ENCODE measurements at regions not wholly inside any gene's neighbourhood (a gene's known extent, or its start where the extent isn't known, plus 50 kb on each side); places are given as distances from the start of the nearest gene placed in this dataset.
"Not testable (repeated sequence)": the region's sequence is repeated elsewhere in the genome, so short reads cannot be mapped to it uniquely, and the experiment has no call there.

DNA sequence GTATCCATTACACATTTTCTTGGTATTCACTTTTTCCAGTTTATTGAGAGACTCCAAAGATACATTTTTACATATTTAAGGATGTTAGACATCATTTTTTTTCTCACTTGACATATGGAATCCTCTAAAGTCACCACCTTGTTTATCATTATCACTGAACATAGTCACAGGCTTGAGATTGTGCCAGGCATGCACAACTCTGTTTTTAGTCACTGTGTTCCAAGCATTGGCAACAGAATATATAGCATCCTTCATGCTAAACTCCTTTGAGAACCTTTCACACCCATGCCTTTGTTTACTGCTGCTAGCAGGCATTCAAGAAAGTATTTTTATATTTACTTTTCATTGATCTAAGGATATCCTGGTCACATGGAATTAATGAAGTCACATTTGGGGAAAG, 668.6 kb upstream of the ARRDC3 start:
- H3K27ac Mint-ChIP-seq: no peak overlapping the region
- DNase-seq: no peak
- no peaks in the 10 kb centered on the region for H3K27me3 Mint-ChIP-seq
- no peaks in the 10 kb centered on the region for H3K9me3 Mint-ChIP-seq
- no peaks in the 10 kb centered on the region for H3K36me3 Mint-ChIP-seq (ENCODE audit: low read depth)
- H3K4me1 Mint-ChIP-seq: no peaks in the 10 kb centered on the region
- CTCF ChIA-PET: no interaction called here
- POLR2A ChIA-PET: no interaction called here
- no peak overlapping the region for H3K4me3 Mint-ChIP-seq

DNA sequence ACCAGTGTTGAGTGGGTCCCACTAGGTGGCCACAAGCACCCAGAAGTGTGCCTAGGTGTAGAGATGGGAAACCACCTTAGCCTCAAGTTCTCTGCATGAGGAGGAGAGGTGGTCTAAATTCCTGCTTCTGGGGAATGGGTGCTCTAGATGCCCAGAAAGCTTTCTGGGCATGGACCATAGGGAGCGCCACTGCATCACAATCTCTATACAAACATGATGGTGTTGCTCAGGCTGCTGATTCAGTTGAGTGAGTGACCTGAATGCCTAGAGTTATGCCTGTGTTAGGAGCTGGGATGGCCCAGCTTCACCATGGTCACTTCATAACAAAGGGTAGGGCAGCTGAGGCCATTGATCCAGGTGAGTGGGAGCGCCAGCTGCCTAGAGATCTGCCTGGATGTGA, 667.9 kb upstream of the ARRDC3 start:
- CTCF ChIA-PET: no interaction called here
- POLR2A ChIA-PET: no interaction called here
- Mint-ChIP-seq H3K27ac (no peak overlapping the region), H3K9me3 (no peaks in the 10 kb centered on the region), H3K4me1 (no peaks in the 10 kb centered on the region), H3K27me3 (no peaks in the 10 kb centered on the region), H3K36me3 (ENCODE audit: low read depth) (no peaks in the 10 kb centered on the region), H3K4me3 (no peak overlapping the region)
- DNase-seq: no peak

DNA sequence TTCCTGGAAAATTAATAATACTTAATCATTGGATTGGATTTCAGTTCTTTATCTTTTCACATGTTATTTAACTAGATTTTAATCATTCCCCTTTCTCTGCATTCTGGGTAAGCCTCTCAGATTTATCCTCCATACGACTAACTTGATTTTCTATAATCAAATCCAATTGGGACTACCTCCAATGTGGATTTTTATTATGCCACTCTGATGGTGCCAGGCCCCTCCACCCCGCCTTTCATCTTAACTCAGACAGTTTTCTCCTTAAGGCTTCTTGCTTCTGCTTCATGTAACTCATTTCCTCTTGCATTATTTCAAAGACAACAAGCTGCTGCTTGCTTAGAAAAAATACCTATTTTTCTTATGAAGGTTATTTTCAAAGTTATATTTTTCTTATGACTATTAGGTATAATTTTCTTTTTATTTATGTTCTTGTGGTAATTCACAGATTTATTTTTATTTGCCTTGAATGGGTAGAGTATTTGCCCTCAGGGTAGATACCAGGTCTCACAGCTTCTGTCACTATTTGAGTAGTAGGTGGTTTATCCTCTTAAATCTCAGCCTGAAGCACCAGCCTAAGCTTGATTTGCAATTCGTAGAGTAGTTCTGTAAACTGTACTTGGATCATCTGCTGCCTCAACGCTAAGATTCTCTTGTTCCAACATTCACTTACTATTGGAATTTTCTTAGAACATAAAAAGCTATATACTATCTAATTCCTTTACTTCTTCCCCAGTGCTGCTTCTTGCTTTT, 659.0 kb upstream of the ARRDC3 start:
- no peak for DNase-seq
- Mint-ChIP-seq H3K9me3 (no peaks in the 10 kb centered on the region), H3K4me1 (no peaks in the 10 kb centered on the region), H3K36me3 (ENCODE audit: low read depth) (no peaks in the 10 kb centered on the region), H3K27me3 (no peaks in the 10 kb centered on the region), H3K4me3 (no peak overlapping the region), H3K27ac (no peak overlapping the region)
- ChIA-PET POLR2A (no interaction called here), CTCF (no interaction called here)

DNA sequence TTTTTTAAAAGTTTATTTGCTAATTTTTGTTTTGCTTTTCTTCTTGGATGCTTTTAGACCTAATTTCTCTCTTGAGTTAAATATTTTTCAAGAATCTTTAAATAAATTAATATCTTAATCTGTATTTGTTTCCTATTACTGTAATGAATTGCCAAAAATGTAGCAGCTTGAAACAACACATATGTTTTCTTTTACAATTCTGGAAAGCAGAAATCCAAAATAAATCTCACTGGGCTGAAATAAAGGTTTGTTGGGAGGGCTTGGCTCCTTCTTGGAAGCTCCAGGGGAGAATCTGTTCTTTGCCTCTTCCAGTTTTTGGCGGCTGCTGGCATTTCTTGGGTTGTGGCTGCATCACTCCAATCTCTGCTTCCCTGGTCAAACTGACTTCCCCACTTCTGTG, 658.1 kb upstream of the ARRDC3 start:
- ChIA-PET POLR2A (no interaction called here), CTCF (no interaction called here)
- Mint-ChIP-seq H3K4me1 (no peaks in the 10 kb centered on the region), H3K9me3 (no peaks in the 10 kb centered on the region), H3K36me3 (ENCODE audit: low read depth) (no peaks in the 10 kb centered on the region), H3K4me3 (no peak overlapping the region), H3K27ac (no peak overlapping the region), H3K27me3 (no peaks in the 10 kb centered on the region)
- no peak for DNase-seq

DNA sequence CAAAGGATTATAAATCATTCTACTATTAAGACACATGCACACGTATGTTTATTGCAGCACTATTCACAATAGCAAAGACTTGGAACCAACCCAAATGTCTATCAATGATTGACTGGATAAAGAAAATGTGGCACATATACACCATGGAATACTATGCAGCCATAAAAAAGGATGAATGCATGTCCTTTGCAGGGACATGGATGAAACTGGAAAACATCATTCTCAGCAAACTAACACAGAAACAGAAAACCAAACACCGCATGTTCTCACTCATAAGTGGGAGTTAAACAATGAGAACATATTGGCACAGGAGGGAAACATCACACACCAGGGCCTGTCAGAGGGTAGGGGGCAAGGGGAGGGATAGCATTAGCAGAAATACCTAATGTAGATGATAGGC, 646.7 kb upstream of the ARRDC3 start:
- POLR2A ChIA-PET, CTCF ChIA-PET: not testable (repeated sequence)

DNA sequence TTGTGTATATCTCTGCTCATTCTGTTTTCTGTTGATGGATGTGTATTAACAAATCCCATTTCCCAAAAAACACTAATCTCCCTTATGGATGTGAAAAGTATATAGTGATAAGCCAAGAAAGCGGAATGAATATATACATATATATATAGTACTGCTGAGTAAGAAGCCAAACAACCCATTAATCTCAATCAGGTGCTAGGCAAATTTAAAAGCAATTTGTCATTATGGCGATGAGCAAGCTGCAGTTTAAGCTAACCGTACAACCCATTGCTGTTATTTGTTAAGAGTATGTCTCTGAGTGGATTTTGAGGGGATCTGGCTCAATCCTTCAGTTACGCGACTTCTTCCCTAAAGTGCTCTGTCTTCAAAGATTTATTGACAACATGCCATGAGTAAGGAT, 640.4 kb upstream of the ARRDC3 start:
- no peaks in the 10 kb centered on the region for H3K9me3 Mint-ChIP-seq
- H3K4me3 Mint-ChIP-seq: no peak overlapping the region
- no peaks in the 10 kb centered on the region for H3K4me1 Mint-ChIP-seq
- H3K36me3 Mint-ChIP-seq (ENCODE audit: low read depth): no peaks in the 10 kb centered on the region
- no peaks in the 10 kb centered on the region for H3K27me3 Mint-ChIP-seq
- CTCF ChIA-PET: no interaction called here
- POLR2A ChIA-PET: no interaction called here
- no peak overlapping the region for H3K27ac Mint-ChIP-seq
- no peak for DNase-seq

More for the DNA sequence above, 646.7 kb upstream of the ARRDC3 start:
- H3K4me3 Mint-ChIP-seq; H3K36me3 Mint-ChIP-seq (ENCODE audit: low read depth); DNase-seq; H3K4me1 Mint-ChIP-seq; H3K9me3 Mint-ChIP-seq; H3K27ac Mint-ChIP-seq; H3K27me3 Mint-ChIP-seq: not testable (repeated sequence)

DNA sequence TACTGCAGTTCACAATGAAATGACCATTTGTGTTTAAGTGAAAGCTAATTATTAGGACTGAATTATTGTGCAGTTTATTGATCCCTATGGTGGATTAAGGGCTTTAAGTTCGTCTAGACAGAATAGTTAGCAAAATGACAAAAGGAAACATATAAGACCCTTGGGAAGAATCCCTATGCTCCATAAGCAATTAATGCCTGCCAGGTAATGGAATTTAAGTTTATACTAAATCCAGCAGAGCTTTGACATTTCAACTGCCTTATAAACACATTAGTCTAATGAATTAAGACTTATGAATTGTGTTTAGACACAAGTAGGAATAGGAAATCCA, 640.0 kb upstream of the ARRDC3 start:
- H3K4me3 Mint-ChIP-seq: no peak overlapping the region
- no peak overlapping the region for H3K27ac Mint-ChIP-seq
- no peaks in the 10 kb centered on the region for H3K36me3 Mint-ChIP-seq (ENCODE audit: low read depth)
- ChIA-PET CTCF (no interaction called here), POLR2A (no interaction called here)
- H3K9me3 Mint-ChIP-seq: no peaks in the 10 kb centered on the region
- no peaks in the 10 kb centered on the region for H3K27me3 Mint-ChIP-seq
- H3K4me1 Mint-ChIP-seq: no peaks in the 10 kb centered on the region
- DNase-seq: no peak

DNA sequence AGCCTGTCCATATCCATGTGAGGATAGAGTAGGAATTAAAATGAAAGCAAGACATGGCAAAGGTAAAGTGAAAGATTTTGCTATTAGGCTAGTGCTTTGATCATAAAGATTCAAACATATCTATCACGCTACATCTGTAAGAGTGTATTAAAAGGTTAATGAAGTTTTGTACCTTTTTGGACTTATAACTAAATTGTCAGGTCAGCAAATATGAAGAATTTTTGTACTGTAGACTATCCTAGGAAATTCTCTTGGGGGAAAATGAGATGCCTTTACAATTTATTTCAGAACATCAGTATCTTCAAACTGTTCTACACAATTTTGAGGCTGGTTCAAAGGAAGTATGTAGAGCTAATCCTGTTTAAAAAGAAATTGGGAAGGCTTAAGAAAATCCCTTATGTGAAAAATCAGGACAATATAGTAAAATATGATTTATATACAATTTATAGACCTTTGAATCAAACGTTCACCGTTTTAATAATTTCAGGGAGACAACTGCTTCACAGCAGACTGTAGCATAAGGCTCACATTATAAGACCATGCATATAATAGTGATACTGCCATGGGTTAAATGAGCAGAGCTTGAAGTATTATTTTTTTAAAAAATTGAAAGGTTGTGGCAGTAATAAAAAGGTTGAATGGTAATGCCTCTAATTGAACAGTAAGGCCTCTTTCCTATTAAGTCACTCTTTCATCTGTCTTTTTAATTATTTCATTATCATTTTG, 639.5 kb upstream of the ARRDC3 start:
- no peak for DNase-seq
- Mint-ChIP-seq H3K9me3 (no peaks in the 10 kb centered on the region), H3K4me1 (no peaks in the 10 kb centered on the region), H3K4me3 (no peak overlapping the region), H3K36me3 (ENCODE audit: low read depth) (no peaks in the 10 kb centered on the region), H3K27me3 (no peaks in the 10 kb centered on the region), H3K27ac (no peak overlapping the region)
- CTCF ChIA-PET: no interaction called here
- POLR2A ChIA-PET: no interaction called here

DNA sequence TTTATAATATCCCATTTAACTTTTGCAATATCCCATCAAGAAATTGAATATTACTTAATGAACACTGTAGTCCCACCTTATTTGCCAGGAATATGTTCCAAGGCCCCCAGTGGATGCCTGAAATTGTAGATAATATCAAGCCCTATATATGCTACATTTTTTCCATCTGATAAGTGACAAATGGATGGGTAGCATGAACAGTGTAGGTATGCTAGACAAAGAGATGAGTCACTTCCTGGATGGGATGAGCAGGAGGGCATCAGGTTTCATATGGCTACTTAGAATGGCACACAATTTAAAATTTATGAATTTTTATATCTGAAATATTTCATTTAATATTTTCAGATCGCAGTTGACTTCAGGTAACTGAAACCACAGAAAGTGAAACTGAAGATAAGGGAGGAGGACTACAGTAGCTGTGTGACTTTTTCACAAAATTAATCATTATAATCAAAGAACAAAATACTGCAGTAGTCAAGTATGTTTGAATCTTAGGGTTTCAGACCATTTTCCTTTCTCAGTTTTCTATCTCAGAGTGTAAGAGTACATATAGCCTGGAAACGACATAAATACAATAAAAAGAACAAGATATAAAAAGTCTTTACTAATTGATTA, 636.4 kb upstream of the ARRDC3 start:
- Mint-ChIP-seq H3K27ac (no peak overlapping the region), H3K36me3 (ENCODE audit: low read depth) (no peaks in the 10 kb centered on the region), H3K4me3 (no peak overlapping the region), H3K4me1 (no peaks in the 10 kb centered on the region), H3K9me3 (no peaks in the 10 kb centered on the region), H3K27me3 (no peaks in the 10 kb centered on the region)
- POLR2A ChIA-PET: no interaction called here
- CTCF ChIA-PET: no interaction called here
- DNase-seq: no peak

DNA sequence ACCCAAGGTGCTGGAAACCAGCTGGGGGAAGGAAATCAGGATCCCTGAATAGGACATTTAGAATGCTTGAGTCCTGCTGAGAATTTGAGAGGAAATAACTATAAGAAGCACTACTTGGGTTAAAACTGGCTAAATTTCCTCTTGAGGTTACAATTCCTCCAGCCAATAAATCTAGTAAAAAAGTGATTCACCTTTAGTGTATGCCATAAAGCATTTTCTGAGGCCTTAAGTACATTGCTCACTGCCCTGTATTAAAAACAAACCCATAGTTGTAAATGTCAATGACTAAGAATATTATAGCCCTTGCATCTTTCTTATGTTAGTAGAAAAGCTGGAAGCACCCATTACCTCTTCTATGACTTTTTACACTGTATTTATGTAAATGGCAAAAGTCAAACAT, 634.7 kb upstream of the ARRDC3 start:
- no peak for DNase-seq
- ChIA-PET POLR2A (no interaction called here), CTCF (no interaction called here)
- Mint-ChIP-seq H3K9me3 (no peaks in the 10 kb centered on the region), H3K4me1 (no peaks in the 10 kb centered on the region), H3K27me3 (no peaks in the 10 kb centered on the region), H3K4me3 (no peak overlapping the region), H3K27ac (no peak overlapping the region), H3K36me3 (ENCODE audit: low read depth) (no peaks in the 10 kb centered on the region)

DNA sequence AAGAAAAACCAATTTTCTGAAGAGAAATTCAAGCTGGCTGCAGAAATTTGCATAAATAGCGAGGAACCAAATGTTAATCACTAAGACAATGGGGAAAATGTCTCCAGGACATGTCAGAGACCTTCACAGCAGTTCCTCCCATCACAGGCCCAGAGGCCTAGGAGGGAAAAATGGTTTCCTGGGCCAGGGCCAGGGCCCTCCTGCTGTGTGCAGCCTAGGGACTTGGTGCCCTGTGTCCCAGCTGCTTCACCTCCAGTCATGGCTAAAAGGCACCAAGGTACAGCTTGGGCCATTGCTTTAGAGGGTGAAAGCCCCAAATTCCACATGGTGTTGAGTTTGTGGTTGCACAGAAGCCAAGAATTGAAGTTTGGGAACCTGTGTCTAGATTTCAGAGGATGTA, 628.7 kb upstream of the ARRDC3 start:
- H3K4me1 Mint-ChIP-seq; H3K9me3 Mint-ChIP-seq; CTCF ChIA-PET; H3K4me3 Mint-ChIP-seq; POLR2A ChIA-PET; H3K27me3 Mint-ChIP-seq; H3K36me3 Mint-ChIP-seq (ENCODE audit: low read depth); H3K27ac Mint-ChIP-seq; DNase-seq: not testable (repeated sequence)

DNA sequence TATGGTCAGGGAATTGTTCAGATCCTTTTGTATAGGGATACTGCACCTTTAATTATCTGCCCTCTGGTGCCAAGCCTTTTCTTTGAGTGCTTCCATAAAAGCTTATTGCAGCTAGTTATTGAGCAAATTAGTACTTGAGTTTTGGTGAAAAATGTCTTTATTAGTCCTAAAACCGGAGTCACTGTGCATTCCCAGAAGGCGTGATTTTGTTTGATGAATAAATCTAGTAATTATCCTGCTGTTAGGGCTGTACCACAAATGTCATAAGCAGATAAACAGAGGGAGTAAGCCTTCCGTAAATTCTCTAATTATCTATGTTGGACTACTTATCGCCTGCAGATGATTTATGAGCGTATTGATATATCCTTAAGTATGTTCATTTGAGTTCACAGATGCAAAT, 620.7 kb upstream of the ARRDC3 start:
- ChIA-PET POLR2A (no interaction called here), CTCF (no interaction called here)
- no peak overlapping the region for H3K27ac Mint-ChIP-seq

DNA sequence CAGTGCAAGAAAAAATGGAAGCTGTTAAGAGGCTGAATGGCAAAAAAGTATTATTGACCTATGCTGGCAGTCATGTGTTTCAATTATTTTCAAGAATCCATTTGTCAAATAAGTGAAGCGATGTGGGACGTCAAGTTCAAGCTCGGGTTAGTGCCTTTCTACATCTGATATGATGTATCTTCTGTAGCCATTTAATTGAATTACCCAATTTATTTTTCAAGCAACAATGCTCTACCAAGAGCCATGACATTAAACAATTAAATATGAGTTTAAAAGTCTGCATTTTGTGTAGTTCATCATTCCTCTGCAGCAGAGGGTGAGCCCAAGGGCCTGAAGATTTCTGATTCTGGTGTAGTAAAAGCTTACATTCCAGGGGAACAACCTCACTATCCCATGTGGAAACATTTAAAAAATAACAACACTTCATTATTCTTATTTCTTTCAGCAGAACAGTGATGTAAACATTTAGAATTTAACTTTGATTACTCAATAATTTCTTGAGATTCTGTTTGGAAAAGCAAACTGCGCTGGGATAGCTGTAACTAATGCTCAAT, 619.7 kb upstream of the ARRDC3 start:
- no peaks in the 10 kb centered on the region for H3K9me3 Mint-ChIP-seq
- no peaks in the 10 kb centered on the region for H3K36me3 Mint-ChIP-seq (ENCODE audit: low read depth)
- POLR2A ChIA-PET: no interaction called here
- H3K27ac Mint-ChIP-seq: no peak overlapping the region
- no peaks in the 10 kb centered on the region for H3K4me1 Mint-ChIP-seq
- CTCF ChIA-PET: no interaction called here
- H3K4me3 Mint-ChIP-seq: no peak overlapping the region
- no peaks in the 10 kb centered on the region for H3K27me3 Mint-ChIP-seq
- DNase-seq: no peak

More for the DNA sequence above, 620.7 kb upstream of the ARRDC3 start:
- Mint-ChIP-seq H3K9me3 (no peaks in the 10 kb centered on the region), H3K4me3 (no peak overlapping the region), H3K36me3 (ENCODE audit: low read depth) (no peaks in the 10 kb centered on the region), H3K4me1 (no peaks in the 10 kb centered on the region), H3K27me3 (no peaks in the 10 kb centered on the region)
- no peak for DNase-seq

DNA sequence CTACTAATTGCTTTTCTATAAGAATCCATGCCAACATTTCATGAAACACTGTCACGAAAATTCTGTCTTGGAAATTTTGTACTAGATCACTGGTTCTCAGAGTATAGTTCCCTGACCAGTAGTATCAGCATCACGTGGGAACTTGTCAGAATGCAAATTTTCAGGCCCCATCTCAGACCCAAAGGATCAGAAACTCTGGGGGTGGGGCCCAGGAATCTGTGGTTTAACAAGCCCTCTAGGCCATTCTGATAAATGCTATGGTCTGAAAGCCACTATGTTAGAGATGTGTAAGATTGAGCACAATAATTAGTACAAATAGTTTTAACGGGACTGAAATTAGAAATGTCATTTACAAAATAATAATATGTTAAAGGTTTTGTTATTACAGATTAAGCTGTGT, 615.7 kb upstream of the ARRDC3 start:
- ChIA-PET CTCF (no interaction called here), POLR2A (no interaction called here)
- no peaks in the 10 kb centered on the region for H3K36me3 Mint-ChIP-seq (ENCODE audit: low read depth)
- no peaks in the 10 kb centered on the region for H3K9me3 Mint-ChIP-seq
- no peaks in the 10 kb centered on the region for H3K4me1 Mint-ChIP-seq
- no peak overlapping the region for H3K27ac Mint-ChIP-seq
- no peak for DNase-seq
- no peak overlapping the region for H3K4me3 Mint-ChIP-seq
- H3K27me3 Mint-ChIP-seq: no peaks in the 10 kb centered on the region

Measured in activated CD4-positive, alpha-beta T cell treated with anti-CD3 and anti-CD28 coated beads, Interleukin-2, amount 10 ng/mL, durations not matched to agents 7 days and 5 days (primary cell).